A673 (cell line): ENCODE measurements at regions not wholly inside any gene's neighbourhood (a gene's known extent, or its start where the extent isn't known, plus 50 kb on each side); places are given as distances from the start of the nearest gene placed in this dataset.

Experiments
- CTCF ChIP-seq: fragments of 300-800, 200-600 bp; sonication (generic); conservative IDR thresholded peaks from 2 replicates; pipeline ENCODE4 v1.5.1; 2017; ENCODE audit warnings: low read depth, mild to moderate bottlenecking, antibody characterized with exemption, low read length, moderate library complexity, mixed read lengths
- EZH2 ChIP-seq: fragments of 200-600 bp; sonication (generic); IDR thresholded peaks from 2 replicates; pipeline ENCODE4 v1.6.1; 2017; ENCODE audit warnings: borderline replicate concordance, low read depth, mild to moderate bottlenecking, mixed read lengths, antibody characterized with exemption, low read length; ENCODE audit not compliant: poor library complexity, severe bottlenecking

- TF ChIP-seq EZH2, result no peak
- TF ChIP-seq CTCF, result no peak
These were observed 152.0 kb downstream of the BCOR start for GRCh38 chrX:39945709-39946108.
